Adipocyte (in vitro differentiated cells): ENCODE measurements at regions not wholly inside any gene's neighbourhood (a gene's known extent, or its start where the extent isn't known, plus 50 kb on each side); places are given as distances from the start of the nearest gene placed in this dataset.

Experiments
- DNase-seq: peaks from one replicate; pipeline ENCODE4 v3.0.0-alpha.2; 2015; ENCODE audit warnings: low read depth
- H3K27me3 ChIP-seq: replicated peaks from 2 replicates; pipeline ENCODE4 v1.7.0; 2013; ENCODE audit warnings: mild to moderate bottlenecking, low read length, moderate library complexity; ENCODE audit not compliant: control insufficient read depth, insufficient read depth
- H3K36me3 ChIP-seq: 2 replicates; pipeline ENCODE4 v1.7.0; 2013; ENCODE audit warnings: low read length, mild to moderate bottlenecking, moderate library complexity; ENCODE audit not compliant: control insufficient read depth, insufficient read depth, severe bottlenecking
- H3K4me1 ChIP-seq: 2 replicates; pipeline ENCODE4 v1.7.0; 2013; ENCODE audit warnings: mild to moderate bottlenecking, low read length, moderate library complexity; ENCODE audit not compliant: control insufficient read depth, insufficient read depth
- H3K4me3 ChIP-seq: 2 replicates; pipeline ENCODE4 v1.7.0; 2013; ENCODE audit warnings: mild to moderate bottlenecking, low read length, moderate library complexity
- H3K9ac ChIP-seq: 2 replicates; pipeline ENCODE4 v1.7.0; 2013; ENCODE audit warnings: mild to moderate bottlenecking, low read length, moderate library complexity
- H3K9me3 ChIP-seq: 2 replicates; pipeline ENCODE4 v1.7.0; 2013; ENCODE audit warnings: mild to moderate bottlenecking, low read length, moderate library complexity; ENCODE audit not compliant: control insufficient read depth

DNA sequence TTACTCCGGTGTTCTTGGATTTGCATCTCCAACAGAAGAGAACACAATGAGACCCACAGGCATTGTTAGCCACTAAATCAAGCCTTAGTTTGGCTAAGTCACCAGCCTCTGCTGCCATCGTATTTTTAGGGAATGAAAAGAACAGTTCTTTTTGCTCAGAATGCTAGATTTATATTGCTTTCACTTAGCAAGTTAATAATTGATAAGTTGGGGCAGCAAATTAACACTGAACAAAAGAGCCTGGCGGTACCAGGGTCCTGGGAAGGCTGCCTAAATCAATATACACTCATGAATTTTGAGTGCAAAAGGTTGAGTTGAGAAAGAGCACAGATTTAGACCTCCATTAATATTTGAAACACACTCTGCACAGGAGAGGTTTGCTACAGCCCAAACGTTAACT, 767.7 kb downstream of the TYW1 start:
- Histone ChIP-seq H3K27me3 (no peaks in the 10 kb centered on the region), H3K36me3 (no peaks in the 10 kb centered on the region), H3K9me3 (peaks cover 10% of the 10 kb centered on the region), H3K9ac (no peak overlapping the region), H3K4me3 (no peak overlapping the region), H3K4me1 (no peaks in the 10 kb centered on the region)
- DNase-seq: no peak

DNA sequence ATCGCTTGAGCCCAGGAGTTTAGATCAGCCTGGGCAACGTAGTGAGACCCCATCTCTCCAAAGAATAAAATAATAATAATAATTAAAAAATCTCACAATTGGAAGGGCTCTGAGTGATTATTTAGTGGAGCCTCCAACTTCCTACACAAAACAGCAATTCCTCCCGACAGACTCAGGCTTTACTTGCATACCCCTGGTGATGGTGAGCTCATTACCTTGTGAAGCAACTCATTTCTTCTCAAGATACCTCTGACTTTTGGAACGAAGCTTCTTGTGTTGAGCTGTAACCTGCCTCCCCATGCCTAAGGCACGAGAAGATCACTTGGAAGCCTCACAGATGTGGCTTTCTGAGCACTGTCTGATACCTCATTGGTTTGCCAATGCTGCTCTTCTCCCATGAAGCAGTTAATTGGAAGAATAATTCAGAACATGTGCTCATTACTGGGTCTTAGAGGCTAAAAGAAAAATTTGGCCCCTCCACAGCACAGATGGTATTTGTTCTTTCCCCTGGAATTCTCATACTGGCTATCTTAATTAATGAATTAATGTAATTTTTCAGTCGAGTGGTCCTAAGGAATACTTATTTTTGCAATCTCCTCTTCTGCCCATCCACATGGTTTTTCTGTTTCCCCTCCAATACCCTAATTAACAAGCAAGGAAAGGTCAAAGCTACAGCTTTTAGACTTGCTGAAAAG, 769.0 kb downstream of the TYW1 start:
- H3K4me3 ChIP-seq: no peak overlapping the region
- H3K4me1 ChIP-seq: no peaks in the 10 kb centered on the region
- no peak overlapping the region for H3K9ac ChIP-seq
- DNase-seq: no peak
- H3K36me3 ChIP-seq: no peaks in the 10 kb centered on the region
- H3K9me3 ChIP-seq: peaks cover 10% of the 10 kb centered on the region
- peaks cover under 1% of the 10 kb centered on the region for H3K27me3 ChIP-seq

DNA sequence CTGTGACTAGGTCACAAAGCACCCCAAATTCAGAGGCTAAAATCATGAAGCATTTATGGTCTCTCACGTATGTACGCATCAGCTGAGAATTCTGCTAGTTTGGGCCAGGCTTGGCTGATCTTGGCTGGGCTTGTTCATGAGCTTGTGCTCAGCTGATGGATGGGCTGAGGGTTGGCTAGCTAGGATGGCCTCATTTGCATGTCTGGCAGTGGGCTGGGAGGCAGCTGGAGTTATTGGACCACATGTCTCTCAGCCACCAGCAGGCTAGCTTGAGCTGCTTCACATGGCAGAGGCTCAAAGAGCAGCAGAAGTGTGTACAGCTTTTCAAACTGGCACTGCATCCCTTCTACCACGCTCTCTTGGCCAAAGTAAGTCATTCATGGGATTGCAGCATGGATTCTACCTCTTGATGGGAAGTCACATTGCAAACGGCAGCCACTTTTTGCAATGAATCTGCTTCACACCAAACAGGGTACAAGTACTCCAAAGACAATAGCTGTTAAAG, 770.3 kb downstream of the TYW1 start:
- peaks cover 10% of the 10 kb centered on the region for H3K9me3 ChIP-seq
- no peak overlapping the region for H3K4me3 ChIP-seq
- no peaks in the 10 kb centered on the region for H3K36me3 ChIP-seq
- DNase-seq: no peak
- no peak overlapping the region for H3K9ac ChIP-seq
- H3K27me3 ChIP-seq: peaks cover 8% of the 10 kb centered on the region
- no peaks in the 10 kb centered on the region for H3K4me1 ChIP-seq

DNA sequence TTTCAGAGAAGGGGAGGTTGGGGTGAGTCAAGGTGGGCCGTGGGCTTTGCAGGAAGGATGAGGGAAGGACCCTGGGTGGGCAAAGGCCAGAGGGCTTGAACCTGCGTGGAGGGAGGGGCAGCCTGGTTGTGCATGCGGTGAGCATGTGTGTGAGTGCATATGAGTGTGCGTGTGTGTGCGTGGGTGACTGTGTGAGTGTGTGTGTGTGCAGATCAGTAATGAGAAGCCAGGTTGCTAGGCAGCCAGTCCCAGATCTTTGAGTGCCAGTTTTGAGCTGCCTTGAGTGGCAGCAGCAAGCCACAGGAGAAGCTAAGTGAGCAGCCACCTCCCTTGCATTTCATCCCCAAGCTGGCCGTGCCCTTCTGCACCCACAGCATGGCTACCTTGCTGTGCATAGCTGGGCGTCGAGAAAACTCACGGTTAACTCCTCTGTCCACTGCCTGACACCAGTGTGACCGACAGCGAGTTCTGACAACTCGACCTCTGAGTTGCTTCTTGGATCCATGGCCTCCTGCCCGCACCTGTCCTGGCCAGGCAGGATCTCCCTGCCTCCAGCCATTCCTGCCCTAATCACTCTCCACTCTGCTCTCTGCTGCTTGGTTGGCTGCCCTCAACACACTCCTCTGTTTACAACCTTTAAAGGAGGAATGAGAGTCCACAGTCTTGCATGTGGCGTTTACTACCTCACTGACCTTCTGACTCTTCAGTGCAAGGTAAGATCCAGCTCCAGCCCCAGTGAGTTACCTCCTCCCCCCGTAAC, 775.4 kb downstream of the TYW1 start:
- H3K4me3 ChIP-seq: no peak overlapping the region
- DNase-seq: no peak
- no peak overlapping the region for H3K9ac ChIP-seq
- peaks cover 4% of the 10 kb centered on the region for H3K9me3 ChIP-seq
- H3K36me3 ChIP-seq: no peaks in the 10 kb centered on the region
- H3K4me1 ChIP-seq: no peaks in the 10 kb centered on the region
- peaks cover 21% of the 10 kb centered on the region for H3K27me3 ChIP-seq

DNA sequence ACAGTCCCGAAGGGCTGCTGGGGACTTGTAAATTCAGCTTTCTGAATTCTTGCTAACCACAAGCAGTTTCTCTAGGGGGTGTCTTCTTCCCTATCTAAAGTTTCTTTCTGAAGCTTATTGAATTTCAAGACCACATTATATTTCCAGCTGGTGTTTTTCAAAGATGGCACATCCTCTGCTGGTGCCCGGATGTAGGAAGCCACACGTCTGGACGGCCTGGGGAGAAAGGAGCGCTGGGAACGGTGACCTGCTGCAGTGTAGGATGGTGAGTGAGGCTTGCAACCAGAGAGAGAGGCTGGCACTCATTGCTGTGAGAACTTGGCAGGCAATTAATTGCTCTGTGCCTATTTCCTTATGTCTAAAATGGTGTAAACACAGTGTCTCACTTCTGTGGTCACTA, 776.4 kb downstream of the TYW1 start:
- H3K9ac ChIP-seq: no peak overlapping the region
- no peaks in the 10 kb centered on the region for H3K36me3 ChIP-seq
- no peaks in the 10 kb centered on the region for H3K4me1 ChIP-seq
- no peak overlapping the region for H3K4me3 ChIP-seq
- peaks cover 21% of the 10 kb centered on the region for H3K27me3 ChIP-seq
- no peak for DNase-seq
- no peaks in the 10 kb centered on the region for H3K9me3 ChIP-seq

DNA sequence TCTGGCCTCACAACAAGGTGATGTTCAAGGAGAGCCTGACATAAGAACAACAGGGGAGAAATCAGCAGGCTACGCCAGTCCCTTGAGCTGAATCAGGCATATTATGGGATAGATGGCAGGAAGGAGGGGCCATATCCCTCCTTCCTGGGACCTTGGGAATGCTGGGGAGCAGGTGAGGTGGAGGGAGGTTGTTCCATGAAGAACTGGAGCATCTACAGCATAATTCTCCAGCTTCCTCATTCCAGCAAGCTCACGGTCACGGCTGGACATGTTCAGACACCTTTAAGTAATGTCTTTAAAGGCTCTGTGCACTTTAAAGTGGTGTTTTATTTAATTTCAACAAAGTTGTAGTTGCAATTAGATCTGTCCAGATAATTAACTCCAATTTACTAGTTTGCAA, 780.5 kb downstream of the TYW1 start:
- Histone ChIP-seq H3K27me3 (peaks cover 10% of the 10 kb centered on the region), H3K4me3 (no peak overlapping the region), H3K9me3 (no peaks in the 10 kb centered on the region), H3K36me3 (no peaks in the 10 kb centered on the region), H3K4me1 (no peaks in the 10 kb centered on the region), H3K9ac (no peak overlapping the region)
- no peak for DNase-seq

DNA sequence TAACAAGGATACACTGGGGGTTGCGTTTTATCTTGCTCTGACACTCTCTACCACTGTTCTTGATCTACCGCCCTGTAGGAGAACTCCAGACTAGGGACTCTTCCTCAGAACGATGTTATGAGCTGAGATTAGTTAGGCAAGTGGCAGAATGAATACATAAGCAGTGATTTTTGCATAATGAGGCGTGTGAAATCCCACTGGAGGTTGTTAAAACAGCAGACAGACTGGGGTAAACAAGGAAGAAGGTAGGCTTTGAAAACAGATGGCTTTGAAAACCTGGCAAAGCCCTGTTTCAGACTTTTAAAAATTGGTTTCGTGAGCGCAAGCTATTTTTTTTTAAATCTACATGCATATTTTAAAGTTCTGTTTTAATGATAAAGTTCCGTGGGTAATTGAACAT, 785.2 kb downstream of the TYW1 start:
- Histone ChIP-seq H3K27me3 (no peaks in the 10 kb centered on the region), H3K4me3 (no peak overlapping the region), H3K9me3 (no peaks in the 10 kb centered on the region), H3K4me1 (no peaks in the 10 kb centered on the region), H3K9ac (no peak overlapping the region), H3K36me3 (no peaks in the 10 kb centered on the region)
- DNase-seq: no peak

DNA sequence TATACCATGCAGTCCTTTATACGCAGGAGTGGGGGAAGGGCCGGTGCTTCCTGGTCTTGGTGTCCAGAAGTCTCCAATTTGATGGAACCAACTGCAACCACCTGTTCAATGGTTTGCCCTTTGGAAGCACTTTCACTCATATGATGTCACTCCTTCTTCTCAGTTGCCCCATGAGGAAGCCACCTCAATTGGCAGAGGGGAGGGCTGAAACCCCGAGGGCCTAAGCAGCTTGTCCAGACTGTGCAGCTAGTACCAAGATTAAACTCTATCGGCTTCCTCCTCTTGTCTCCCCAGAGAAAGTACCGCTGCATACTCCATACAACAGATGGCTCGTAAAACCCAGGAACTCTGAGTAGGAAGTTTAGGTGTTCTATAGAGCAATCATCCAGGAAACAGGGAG, 789.4 kb downstream of the TYW1 start:
- DNase-seq: no peak
- Histone ChIP-seq H3K36me3 (no peaks in the 10 kb centered on the region), H3K9me3 (no peaks in the 10 kb centered on the region), H3K4me1 (no peaks in the 10 kb centered on the region), H3K4me3 (no peak overlapping the region), H3K27me3 (peaks cover 5% of the 10 kb centered on the region), H3K9ac (no peak overlapping the region)

DNA sequence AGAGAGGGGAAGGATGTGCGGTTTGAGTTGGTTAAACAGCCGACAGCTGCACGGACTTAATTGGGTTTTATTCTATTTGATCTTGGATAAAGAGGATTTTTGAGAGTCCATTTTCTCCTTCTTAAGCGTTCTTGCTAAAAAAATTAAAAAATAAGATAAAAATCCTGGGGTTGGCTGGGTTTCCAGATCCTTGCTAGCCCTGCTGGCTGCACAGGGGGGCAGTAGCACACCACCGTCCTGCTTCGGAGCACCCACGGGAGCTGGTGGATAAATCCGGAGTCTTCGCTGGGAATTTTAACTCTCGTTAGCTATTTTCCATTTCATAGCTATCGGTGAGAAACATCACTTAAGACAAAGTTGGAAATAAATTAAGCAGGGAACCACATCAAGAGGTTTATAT, 792.0 kb downstream of the TYW1 start:
- Histone ChIP-seq H3K4me1 (no peaks in the 10 kb centered on the region), H3K4me3 (no peak overlapping the region), H3K9ac (no peak overlapping the region), H3K27me3 (peaks cover 5% of the 10 kb centered on the region), H3K9me3 (no peaks in the 10 kb centered on the region), H3K36me3 (no peaks in the 10 kb centered on the region)
- peak; percentile 37 for DNase-seq

DNA sequence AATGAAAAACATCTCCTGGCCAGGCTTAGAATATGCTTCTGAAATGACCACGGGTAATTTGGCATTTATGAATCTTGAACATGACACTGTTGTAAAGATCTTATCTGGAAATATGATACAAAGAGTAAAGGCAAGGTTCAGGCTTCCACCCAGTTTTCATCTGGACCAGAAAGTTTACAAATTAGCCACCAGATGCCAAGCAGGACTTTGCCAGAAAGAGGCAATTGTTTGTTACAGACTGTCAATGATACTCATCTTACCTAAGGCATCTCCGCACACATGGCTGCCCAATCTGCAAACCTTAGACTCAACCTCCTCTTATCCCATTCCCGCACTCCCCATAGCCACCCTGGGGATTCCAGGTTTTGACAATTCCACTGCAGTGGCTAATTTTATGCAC, 795.3 kb downstream of the TYW1 start:
- H3K9ac ChIP-seq: no peak overlapping the region

DNA sequence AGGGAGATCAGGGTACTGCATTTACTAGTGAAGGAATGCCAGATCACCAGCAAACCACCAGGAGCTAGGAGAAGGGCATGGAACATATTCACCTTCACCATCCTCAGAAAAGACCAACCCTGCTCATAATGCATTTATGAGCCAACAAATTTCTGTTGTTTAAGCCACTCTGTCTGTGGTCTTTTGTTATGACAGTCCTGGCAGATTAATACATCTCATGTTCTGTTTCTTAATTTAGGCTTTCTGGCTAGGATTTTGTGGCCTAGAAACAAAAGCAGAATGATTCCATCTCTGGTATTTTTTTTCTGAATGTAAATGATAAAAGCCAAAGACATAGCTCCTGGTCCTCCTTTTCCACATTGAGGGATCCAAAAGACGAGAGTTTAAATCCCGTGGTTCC, 797.9 kb downstream of the TYW1 start:
- no peak for DNase-seq
- Histone ChIP-seq H3K4me1 (no peaks in the 10 kb centered on the region), H3K9me3 (no peaks in the 10 kb centered on the region), H3K4me3 (no peak overlapping the region), H3K9ac (no peak overlapping the region), H3K36me3 (no peaks in the 10 kb centered on the region), H3K27me3 (peaks cover 5% of the 10 kb centered on the region)

More for the DNA sequence above, 795.3 kb downstream of the TYW1 start:
- Histone ChIP-seq H3K36me3 (no peaks in the 10 kb centered on the region), H3K27me3 (peaks cover 5% of the 10 kb centered on the region), H3K4me3 (no peak overlapping the region), H3K4me1 (no peaks in the 10 kb centered on the region), H3K9me3 (no peaks in the 10 kb centered on the region)
- no peak for DNase-seq
